GM21367 (cell line): ENCODE measurements at regions not wholly inside any gene's neighbourhood (a gene's known extent, or its start where the extent isn't known, plus 50 kb on each side); places are given as distances from the start of the nearest gene placed in this dataset.
"Not testable (repeated sequence)": the region's sequence is repeated elsewhere in the genome, so short reads cannot be mapped to it uniquely, and the experiment has no call there.

ENCODE experiments used
- ATAC-seq: cut with Tn5 transposase; IDR thresholded peaks from one replicate; pipeline ENCODE4 v1.9.1; 2021; ENCODE audit not compliant: unreplicated experiment

DNA sequence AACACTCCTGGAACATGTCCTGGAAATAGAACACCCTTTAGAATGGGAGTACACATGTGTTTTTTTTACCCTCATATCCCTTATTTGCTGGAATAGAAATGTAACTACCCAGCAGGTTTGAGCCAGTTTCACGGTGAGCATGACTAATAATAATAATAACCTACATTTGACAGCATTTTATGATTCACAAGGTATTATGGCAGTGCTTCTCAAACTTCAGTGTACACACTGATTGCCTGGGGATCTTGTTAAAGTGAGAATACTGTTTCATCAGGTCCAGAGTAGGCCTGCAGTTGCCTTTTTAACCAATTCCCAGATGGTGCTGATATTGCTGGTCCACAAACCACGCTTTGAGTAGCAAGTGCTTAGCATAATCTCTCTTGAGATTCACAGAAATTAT is 63.9 kb downstream of the NFKBIZ start:
- no peak for ATAC-seq

GRCh38 chr3:101917761-101918160 is 68.4 kb downstream of the NFKBIZ start:
- ATAC-seq = not testable (repeated sequence)

DNA sequence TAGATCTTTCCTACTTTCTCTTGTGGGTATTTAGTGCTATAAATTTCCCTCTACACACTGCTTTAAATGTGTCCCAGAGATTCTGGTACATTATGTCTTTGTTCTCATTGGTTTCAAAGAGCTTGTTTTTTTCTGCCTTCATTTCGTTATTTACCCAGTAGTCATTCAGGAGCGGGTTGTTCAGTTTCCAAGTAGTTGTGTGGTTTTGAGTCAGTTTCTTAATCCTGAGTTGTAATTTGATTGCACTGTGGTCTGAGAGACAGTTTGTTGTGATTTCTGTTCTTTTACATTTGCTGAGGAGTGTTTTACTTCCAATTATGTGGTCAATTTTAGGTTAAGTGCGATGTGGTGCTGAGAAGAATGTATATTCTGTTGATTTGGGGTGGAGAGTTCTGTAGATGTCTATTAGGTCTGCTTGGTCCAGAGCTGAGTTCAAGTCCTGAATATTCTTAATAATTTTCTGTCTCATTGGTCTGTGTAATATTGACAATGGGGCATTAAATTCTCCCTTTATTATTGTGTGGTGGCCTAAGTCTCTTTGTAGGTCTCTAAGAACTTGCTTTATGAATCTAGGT is 72.9 kb downstream of the NFKBIZ start:
- ATAC-seq = not testable (repeated sequence)

DNA sequence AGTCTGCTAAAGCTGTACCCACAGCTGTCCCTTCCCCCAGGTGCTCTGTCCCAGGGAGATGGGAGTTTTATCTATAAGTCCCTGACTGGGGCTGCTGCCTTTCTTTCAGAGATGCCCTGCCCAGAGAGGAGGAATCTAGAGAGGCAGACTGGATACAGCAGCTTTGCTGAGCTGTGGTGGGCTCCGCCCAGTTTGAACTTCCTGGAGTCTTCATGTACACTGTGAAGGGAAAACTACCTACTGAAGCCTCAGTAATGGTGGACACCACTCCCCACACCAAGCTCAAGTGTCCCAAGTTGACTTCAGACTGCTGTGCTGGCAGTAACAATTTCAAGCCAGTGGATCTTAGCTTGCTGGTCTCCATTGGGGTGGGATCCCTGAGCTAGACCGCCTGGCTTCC is 75.3 kb downstream of the NFKBIZ start:
- ATAC-seq = not testable (repeated sequence)

DNA sequence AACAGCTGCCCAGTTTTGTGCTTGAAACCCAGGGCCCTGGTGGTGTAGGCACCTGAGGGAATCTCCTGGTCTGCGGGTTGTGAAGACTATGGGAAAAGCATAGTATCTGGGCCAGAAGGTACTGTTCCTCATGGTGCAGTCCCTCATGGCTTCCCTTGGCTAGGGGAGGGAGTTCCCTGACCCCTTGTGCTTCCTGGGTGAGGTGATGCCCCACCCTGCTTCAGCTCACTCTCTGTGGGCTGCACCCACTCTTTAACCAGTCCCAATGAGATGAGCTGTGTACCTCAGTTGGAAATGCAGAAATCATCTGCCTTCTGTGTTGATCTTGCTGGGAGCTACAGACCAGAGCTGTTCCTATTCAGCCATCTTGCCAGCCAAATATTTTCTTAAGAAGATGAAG is 75.8 kb downstream of the NFKBIZ start:
- not testable (repeated sequence) for ATAC-seq

- ATAC-seq = no peak
Observed at GRCh38 chr3:101925564-101925963, 76.2 kb downstream of the NFKBIZ start.

- ATAC-seq = no peak
Observed at GRCh38 chr3:101926594-101927105, 77.3 kb downstream of the NFKBIZ start.

- no peak for ATAC-seq
Observed at GRCh38 chr3:101928890-101929289, 79.6 kb downstream of the NFKBIZ start.

- no peak for ATAC-seq
Observed at GRCh38 chr3:101931081-101931480, 81.8 kb downstream of the NFKBIZ start.

GRCh38 chr3:101932326-101933068 is 83.2 kb downstream of the NFKBIZ start:
- ATAC-seq = no peak

- ATAC-seq = peak; percentile 87
Observed at GRCh38 chr3:101936419-101937356, 87.4 kb downstream of the NFKBIZ start.

- ATAC-seq = peak; percentile 46
Observed at GRCh38 chr3:101938262-101938847, 89.0 kb downstream of the NFKBIZ start.

DNA sequence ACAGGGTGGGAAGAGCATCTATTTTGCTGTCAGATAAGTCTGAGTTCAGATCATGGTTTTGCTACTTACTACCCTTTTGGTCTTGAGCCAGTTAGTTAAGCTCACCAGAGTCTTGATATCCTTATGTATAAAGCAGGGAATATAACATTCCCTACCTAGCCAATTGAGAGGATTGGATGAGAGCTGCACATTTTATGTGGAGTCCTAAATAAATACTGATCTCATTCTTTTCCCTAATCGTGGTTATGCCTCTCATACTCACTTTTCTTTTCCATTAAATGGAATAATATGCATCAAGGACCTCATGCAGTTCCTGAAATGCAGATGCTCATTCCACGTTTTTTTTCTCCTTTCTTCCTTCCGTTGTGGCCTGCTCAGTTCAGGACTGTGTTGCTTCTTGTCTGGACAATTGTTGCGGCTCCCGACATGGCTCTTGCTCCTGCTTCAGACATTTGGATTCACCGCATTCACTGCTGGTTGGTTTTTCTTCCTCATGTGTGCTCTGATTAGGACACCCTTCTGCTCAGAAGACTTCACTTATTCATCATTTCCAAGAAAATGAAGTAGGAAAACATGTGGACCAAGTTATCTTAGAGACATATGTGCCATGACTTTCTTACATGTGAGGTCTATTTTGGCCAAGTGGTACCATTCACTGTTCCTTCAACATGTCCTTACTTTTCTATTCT is 90.2 kb downstream of the NFKBIZ start:
- ATAC-seq = no peak

GRCh38 chr3:101940521-101941317 is 91.4 kb downstream of the NFKBIZ start:
- ATAC-seq = no peak

GRCh38 chr3:101941318-101942040 is 92.2 kb downstream of the NFKBIZ start:
- ATAC-seq = no peak

GRCh38 chr3:101942356-101942755 is 93.0 kb downstream of the NFKBIZ start:
- ATAC-seq = no peak

DNA sequence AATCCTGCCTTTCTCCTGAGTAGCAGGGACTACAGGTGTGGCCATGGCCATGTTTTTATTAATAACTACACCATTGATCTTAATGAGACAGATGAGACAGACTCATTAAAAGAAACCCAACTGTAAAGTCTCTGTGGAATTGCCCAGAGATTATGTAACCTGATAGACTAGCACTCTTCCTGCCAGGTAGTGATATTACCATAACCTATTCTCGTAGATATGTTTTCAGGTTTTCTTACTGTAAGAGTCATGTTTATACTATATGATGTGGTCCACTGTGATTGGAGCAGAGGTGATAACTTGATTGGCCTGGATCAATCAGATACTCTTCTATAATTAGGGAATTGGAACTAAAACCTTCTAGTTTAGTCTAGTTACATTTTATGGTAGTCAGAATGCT is 93.7 kb downstream of the NFKBIZ start:
- ATAC-seq = no peak

GRCh38 chr3:101944308-101944707 is 95.0 kb downstream of the NFKBIZ start:
- no peak for ATAC-seq

DNA sequence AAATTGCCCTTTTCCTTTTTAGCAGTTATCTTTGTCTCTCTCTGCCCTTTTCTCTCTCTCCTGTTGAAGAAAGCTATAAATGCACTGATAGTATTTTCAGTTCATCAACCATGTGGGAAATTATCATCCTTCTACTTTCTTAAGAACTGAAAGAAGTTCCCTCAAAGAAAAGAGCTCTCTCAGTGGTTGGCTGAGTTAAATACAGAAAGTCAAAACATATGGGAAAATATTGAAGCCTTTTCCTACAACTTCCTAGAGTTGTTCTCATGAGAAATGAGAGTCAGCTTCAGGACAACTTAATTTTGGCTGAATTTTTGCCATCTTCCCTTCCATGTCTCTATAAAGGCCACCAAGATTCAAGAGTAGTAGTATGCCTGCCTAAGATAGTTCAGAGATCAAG is 96.7 kb downstream of the NFKBIZ start:
- no peak for ATAC-seq
